ENCODE measurements at regions not wholly inside any gene's neighbourhood (a gene's known extent, or its start where the extent isn't known, plus 50 kb on each side); places are given as distances from the start of the nearest gene placed in this dataset.

DNA sequence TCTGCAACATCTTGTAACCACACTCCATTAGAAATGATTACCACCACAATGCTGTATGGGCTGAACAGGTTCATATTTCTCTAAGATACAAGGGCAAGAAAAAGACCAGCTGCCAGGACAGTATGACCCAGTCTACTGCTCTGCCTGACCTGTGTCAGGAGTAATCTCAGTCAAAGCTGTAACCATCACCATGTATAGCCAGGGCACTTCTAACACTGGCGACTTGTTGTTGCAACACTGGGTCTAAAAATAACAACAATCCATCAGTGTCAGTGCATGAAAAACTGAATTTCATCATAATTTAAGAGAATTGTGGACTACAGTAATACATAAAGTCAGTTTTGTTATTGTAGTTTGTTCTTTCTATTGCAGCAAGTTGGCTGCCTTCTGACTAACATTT, 738.6 kb upstream of the ADGRB3 start:
- H3K27me3 ChIP-seq (ENCODE audit: control insufficient read depth in 1 of 2, insufficient read depth in 2 of 2, low read length in 2 of 2) = no peaks in the 10 kb centered on the region

DNA sequence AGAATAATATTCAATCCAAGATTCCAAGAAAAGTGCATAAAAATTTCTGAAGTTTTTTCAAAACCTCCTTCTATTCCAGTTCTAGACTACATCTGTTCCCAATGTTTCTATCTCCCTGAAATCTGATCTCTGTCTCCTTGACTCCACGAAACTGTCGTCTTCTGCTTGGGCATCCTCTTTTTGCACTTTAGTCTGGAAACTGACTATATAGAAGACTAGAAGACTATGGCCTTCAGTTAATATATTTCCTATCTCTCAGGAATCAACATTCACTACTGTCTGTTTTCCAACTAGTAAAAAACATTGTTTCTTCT, 745.4 kb upstream of the ADGRB3 start:
- Histone ChIP-seq H3K9me3 (ENCODE audit: control insufficient read depth in 2 of 2, insufficient read depth in 1 of 2, low read depth in 1 of 2, low read length in 1 of 2) (peaks cover 5 to 8% of the 10 kb centered on the region in 2 donors), H3K4me1 (ENCODE audit: control insufficient read depth in 2 of 2, insufficient read depth in 2 of 2, low read length in 1 of 2) (no peaks in the 10 kb centered on the region), H3K4me3 (ENCODE audit: low read depth in 1 of 2, low read length in 2 of 2) (no peak overlapping the region), H3K27ac (ENCODE audit: low read depth in 2 of 2, low read length in 1 of 2) (no peak overlapping the region), H3K36me3 (ENCODE audit: control insufficient read depth in 2 of 2, insufficient read depth in 2 of 2, low read length in 1 of 2) (no peaks in the 10 kb centered on the region), H3K27me3 (ENCODE audit: control insufficient read depth in 1 of 2, insufficient read depth in 2 of 2, low read length in 2 of 2) (no peaks in the 10 kb centered on the region)
- 66 to 77% methylated on average over 2 of the region's 2 CpGs for WGBS, 2 donors

More for the DNA sequence above, 738.6 kb upstream of the ADGRB3 start:
- Histone ChIP-seq H3K4me3 (ENCODE audit: low read depth in 1 of 2, low read length in 2 of 2) (no peak overlapping the region), H3K27ac (ENCODE audit: low read depth in 2 of 2, low read length in 1 of 2) (no peak overlapping the region), H3K9me3 (ENCODE audit: control insufficient read depth in 2 of 2, insufficient read depth in 1 of 2, low read depth in 1 of 2, low read length in 1 of 2) (no peaks in the 10 kb centered on the region), H3K36me3 (ENCODE audit: control insufficient read depth in 2 of 2, insufficient read depth in 2 of 2, low read length in 1 of 2) (no peaks in the 10 kb centered on the region), H3K4me1 (ENCODE audit: control insufficient read depth in 2 of 2, insufficient read depth in 2 of 2, low read length in 1 of 2) (no peaks in the 10 kb centered on the region)
- WGBS, 2 donors = 24 to 28% methylated on average over 1 of the region's 1 CpG

DNA sequence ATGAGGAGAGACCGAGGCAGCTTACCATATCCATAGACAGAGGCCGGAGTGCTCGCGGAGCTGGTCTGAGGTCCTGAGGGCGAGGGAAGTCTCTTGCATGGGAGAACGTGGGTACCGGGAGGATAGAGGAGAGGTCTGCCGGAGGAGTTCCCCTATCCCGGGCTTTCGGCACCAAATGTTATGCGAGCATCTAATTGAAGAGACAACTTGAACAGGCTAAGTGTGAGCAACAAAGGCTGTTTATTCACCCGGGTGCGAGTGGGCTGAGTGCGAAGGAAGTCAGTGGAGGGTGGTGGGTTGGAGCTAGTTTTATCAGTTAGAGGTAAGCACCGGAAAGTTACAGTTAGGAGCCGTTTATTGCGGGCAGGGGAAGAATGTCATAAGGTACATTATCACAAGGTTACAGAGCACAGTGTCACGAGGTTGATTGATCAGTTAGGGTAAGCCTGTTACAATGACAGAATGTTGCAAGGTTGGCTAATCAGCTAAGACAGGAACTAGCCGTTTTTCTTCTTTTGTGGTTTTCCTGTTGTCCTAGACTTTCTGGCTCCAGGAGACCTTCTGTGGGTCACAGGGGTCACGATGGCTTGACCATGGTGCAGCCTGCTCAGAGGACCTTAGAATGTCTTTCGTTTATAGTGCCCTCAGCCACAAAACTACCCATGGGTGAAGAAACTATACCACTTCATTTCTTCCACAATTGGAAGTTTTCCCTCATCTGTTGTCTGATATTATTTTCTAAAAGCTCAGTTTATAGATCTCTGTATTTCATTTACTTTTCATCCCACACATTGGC, 746.0 kb upstream of the ADGRB3 start:
- Histone ChIP-seq H3K36me3 (ENCODE audit: control insufficient read depth in 2 of 2, insufficient read depth in 2 of 2, low read length in 1 of 2) (no peaks in the 10 kb centered on the region), H3K27ac (ENCODE audit: low read depth in 2 of 2, low read length in 1 of 2) (no peak overlapping the region), H3K4me3 (ENCODE audit: low read depth in 1 of 2, low read length in 2 of 2) (no peak overlapping the region), H3K27me3 (ENCODE audit: control insufficient read depth in 1 of 2, insufficient read depth in 2 of 2, low read length in 2 of 2) (no peaks in the 10 kb centered on the region), H3K9me3 (ENCODE audit: control insufficient read depth in 2 of 2, insufficient read depth in 1 of 2, low read depth in 1 of 2, low read length in 1 of 2) (peaks cover 5 to 8% of the 10 kb centered on the region in 2 donors), H3K4me1 (ENCODE audit: control insufficient read depth in 2 of 2, insufficient read depth in 2 of 2, low read length in 1 of 2) (no peaks in the 10 kb centered on the region)
- WGBS, 2 donors = 79 to 80% methylated on average over 21 of the region's 21 CpGs

DNA sequence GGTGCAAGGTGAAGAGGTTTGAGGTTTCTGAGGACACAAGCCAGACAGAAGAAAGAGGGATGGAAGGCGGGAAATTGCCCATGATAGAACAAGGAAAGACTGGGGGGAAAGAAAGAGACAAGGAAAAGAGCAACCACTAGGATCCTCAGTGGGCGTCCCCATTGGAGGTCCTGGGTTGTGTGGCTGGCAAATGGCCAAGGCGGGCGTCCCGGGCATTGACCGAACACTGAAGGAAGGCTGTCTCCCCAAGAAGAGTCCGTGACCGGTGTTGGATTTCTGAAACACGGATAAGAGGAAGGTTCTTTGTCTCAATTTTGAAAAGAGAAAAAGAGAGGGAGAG, 746.6 kb upstream of the ADGRB3 start:
- no peak overlapping the region for H3K4me3 ChIP-seq (ENCODE audit: low read depth in 1 of 2, low read length in 2 of 2)
- H3K36me3 ChIP-seq (ENCODE audit: control insufficient read depth in 2 of 2, insufficient read depth in 2 of 2, low read length in 1 of 2) = no peaks in the 10 kb centered on the region
- 84 to 92% methylated on average over 9 of the region's 9 CpGs for WGBS, 2 donors
- H3K27me3 ChIP-seq (ENCODE audit: control insufficient read depth in 1 of 2, insufficient read depth in 2 of 2, low read length in 2 of 2) = no peaks in the 10 kb centered on the region
- H3K27ac ChIP-seq (ENCODE audit: low read depth in 2 of 2, low read length in 1 of 2) = no peak overlapping the region
- H3K9me3 ChIP-seq (ENCODE audit: control insufficient read depth in 2 of 2, insufficient read depth in 1 of 2, low read depth in 1 of 2, low read length in 1 of 2) = peaks cover 5 to 8% of the 10 kb centered on the region in 2 donors
- H3K4me1 ChIP-seq (ENCODE audit: control insufficient read depth in 2 of 2, insufficient read depth in 2 of 2, low read length in 1 of 2) = no peaks in the 10 kb centered on the region

DNA sequence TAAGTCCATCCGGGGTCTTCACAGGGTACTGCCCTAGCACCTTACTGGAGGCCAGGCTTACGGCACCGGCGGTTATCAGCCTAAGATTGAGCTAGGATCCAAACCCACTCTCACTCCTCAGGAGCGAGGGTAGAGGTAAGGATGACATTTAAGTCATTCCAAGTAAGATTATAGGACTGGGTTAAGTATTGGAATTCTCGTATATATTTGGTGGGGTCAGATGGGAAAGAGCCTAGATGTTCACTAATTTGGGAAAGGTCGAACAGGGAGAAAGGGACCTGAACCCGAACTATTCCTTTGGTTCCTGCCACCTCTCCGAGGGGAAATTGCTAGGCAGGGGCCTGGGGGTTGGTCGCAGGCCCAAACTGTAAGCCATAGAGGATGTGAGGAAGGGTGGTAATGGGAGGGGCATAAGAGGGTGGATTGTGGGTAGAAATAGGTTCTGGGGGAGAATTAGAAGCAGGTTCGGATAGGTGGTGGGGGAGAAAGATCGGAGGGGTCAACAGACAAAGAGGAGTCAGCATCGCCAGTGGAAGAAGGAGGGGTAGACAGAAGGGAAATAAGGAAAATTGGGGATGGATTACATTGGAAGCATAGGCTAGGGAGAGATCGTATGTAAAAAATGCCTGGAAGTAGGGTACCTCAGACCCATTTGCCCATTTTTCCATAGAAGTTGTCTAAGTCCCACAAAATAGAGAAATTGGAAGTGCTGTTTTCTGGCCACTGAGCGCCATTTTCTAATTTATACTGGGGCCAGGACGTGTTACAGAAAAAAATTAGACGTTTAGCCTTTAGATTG, 747.1 kb upstream of the ADGRB3 start:
- Histone ChIP-seq H3K36me3 (ENCODE audit: control insufficient read depth in 2 of 2, insufficient read depth in 2 of 2, low read length in 1 of 2) (no peaks in the 10 kb centered on the region), H3K27me3 (ENCODE audit: control insufficient read depth in 1 of 2, insufficient read depth in 2 of 2, low read length in 2 of 2) (no peaks in the 10 kb centered on the region), H3K4me1 (ENCODE audit: control insufficient read depth in 2 of 2, insufficient read depth in 2 of 2, low read length in 1 of 2) (no peaks in the 10 kb centered on the region), H3K9me3 (ENCODE audit: control insufficient read depth in 2 of 2, insufficient read depth in 1 of 2, low read depth in 1 of 2, low read length in 1 of 2) (peaks cover 5 to 8% of the 10 kb centered on the region in 2 donors), H3K27ac (ENCODE audit: low read depth in 2 of 2, low read length in 1 of 2) (no peak overlapping the region), H3K4me3 (ENCODE audit: low read depth in 1 of 2, low read length in 2 of 2) (no peak overlapping the region)
- 89 to 91% methylated on average over 17 of the region's 17 CpGs for WGBS, 2 donors

DNA sequence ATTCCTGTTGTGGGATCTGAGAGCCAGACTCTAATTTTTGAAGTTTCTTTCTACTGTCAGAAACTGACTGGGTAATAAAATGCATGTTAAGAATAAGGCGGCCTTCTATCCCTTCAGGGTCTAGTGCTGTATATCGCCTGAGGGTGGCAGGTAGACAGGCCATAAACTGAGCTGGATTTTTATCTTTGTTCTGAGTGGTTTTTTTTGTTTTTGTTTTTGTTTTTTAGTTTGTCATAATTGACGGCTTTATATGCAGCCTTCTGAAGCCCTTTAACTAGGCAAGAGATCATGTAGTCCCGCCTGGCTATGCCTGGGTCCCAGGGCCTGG, 747.7 kb upstream of the ADGRB3 start:
- Histone ChIP-seq H3K27me3 (ENCODE audit: control insufficient read depth in 1 of 2, insufficient read depth in 2 of 2, low read length in 2 of 2) (no peaks in the 10 kb centered on the region), H3K36me3 (ENCODE audit: control insufficient read depth in 2 of 2, insufficient read depth in 2 of 2, low read length in 1 of 2) (no peaks in the 10 kb centered on the region), H3K4me3 (ENCODE audit: low read depth in 1 of 2, low read length in 2 of 2) (no peak overlapping the region), H3K27ac (ENCODE audit: low read depth in 2 of 2, low read length in 1 of 2) (no peak overlapping the region), H3K4me1 (ENCODE audit: control insufficient read depth in 2 of 2, insufficient read depth in 2 of 2, low read length in 1 of 2) (no peaks in the 10 kb centered on the region), H3K9me3 (ENCODE audit: control insufficient read depth in 2 of 2, insufficient read depth in 1 of 2, low read depth in 1 of 2, low read length in 1 of 2) (peaks cover 5 to 8% of the 10 kb centered on the region in 2 donors)
- 94 to 95% methylated on average over 4 of the region's 4 CpGs for WGBS, 2 donors

DNA sequence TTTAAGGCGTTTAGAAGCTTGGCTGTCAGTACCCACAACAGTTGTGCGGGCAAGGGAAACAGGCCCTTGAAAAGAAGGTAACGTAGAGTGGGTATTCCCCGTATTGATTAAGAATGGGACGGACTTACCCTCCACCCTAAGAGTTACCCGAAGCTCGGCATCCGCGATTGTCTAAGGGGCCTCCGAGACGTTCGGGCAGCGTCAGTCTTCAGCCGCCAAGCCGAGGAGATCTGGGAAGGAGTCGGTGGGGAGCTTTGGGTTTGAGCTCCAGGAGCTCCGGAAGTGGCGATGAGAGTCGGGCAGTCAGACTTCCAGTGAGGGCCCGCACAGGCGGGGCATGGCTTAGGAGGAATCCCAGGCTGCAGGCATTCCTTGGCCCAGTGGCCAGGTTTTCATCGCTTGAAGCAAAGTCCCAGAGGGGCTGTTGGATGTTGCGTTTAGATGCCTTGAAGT, 748.2 kb upstream of the ADGRB3 start:
- Histone ChIP-seq H3K9me3 (ENCODE audit: control insufficient read depth in 2 of 2, insufficient read depth in 1 of 2, low read depth in 1 of 2, low read length in 1 of 2) (peaks cover 5 to 8% of the 10 kb centered on the region in 2 donors), H3K4me1 (ENCODE audit: control insufficient read depth in 2 of 2, insufficient read depth in 2 of 2, low read length in 1 of 2) (no peaks in the 10 kb centered on the region), H3K36me3 (ENCODE audit: control insufficient read depth in 2 of 2, insufficient read depth in 2 of 2, low read length in 1 of 2) (no peaks in the 10 kb centered on the region), H3K27me3 (ENCODE audit: control insufficient read depth in 1 of 2, insufficient read depth in 2 of 2, low read length in 2 of 2) (no peaks in the 10 kb centered on the region), H3K4me3 (ENCODE audit: low read depth in 1 of 2, low read length in 2 of 2) (no peak overlapping the region), H3K27ac (ENCODE audit: low read depth in 2 of 2, low read length in 1 of 2) (no peak overlapping the region)
- 93 to 94% methylated on average over 23 of the region's 23 CpGs for WGBS, 2 donors

DNA sequence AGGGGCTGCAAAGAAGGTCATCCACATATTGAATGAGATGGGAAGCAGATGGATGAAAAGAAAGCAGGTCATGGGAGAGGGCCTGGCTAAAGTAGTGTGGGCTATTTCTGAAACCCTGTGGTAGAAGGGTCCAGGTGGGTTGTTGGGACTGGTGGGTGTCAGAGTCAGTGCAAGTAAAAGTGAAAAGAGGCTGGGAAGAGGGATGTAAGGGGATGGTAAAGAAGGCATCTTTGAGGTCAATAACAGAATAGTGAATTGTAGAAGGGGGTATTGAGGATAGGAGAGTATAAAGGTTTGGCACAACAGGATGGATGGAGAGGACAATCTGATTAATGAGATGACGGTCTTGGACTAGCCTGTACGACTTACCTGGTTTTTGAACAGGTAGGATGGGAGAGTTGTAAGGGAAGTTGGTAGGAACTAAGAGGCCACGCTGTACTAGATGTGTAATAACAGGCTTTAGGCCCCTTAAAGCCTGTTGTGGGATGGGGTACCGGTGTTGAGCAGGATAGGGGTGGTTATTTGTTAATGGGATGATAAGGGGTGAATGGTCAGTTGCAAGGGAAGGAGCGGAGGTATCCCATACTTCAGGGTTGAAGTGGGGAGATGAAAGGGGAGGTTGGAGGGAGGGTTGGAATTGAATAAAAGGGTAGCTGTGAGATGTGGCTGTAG, 748.9 kb upstream of the ADGRB3 start:
- Histone ChIP-seq H3K9me3 (ENCODE audit: control insufficient read depth in 2 of 2, insufficient read depth in 1 of 2, low read depth in 1 of 2, low read length in 1 of 2) (peaks cover 5 to 8% of the 10 kb centered on the region in 2 donors), H3K4me3 (ENCODE audit: low read depth in 1 of 2, low read length in 2 of 2) (no peak overlapping the region), H3K36me3 (ENCODE audit: control insufficient read depth in 2 of 2, insufficient read depth in 2 of 2, low read length in 1 of 2) (no peaks in the 10 kb centered on the region), H3K27ac (ENCODE audit: low read depth in 2 of 2, low read length in 1 of 2) (no peak overlapping the region), H3K27me3 (ENCODE audit: control insufficient read depth in 1 of 2, insufficient read depth in 2 of 2, low read length in 2 of 2) (no peaks in the 10 kb centered on the region), H3K4me1 (ENCODE audit: control insufficient read depth in 2 of 2, insufficient read depth in 2 of 2, low read length in 1 of 2) (no peaks in the 10 kb centered on the region)
- WGBS, 2 donors = 79 to 91% methylated on average over 5 of the region's 5 CpGs

DNA sequence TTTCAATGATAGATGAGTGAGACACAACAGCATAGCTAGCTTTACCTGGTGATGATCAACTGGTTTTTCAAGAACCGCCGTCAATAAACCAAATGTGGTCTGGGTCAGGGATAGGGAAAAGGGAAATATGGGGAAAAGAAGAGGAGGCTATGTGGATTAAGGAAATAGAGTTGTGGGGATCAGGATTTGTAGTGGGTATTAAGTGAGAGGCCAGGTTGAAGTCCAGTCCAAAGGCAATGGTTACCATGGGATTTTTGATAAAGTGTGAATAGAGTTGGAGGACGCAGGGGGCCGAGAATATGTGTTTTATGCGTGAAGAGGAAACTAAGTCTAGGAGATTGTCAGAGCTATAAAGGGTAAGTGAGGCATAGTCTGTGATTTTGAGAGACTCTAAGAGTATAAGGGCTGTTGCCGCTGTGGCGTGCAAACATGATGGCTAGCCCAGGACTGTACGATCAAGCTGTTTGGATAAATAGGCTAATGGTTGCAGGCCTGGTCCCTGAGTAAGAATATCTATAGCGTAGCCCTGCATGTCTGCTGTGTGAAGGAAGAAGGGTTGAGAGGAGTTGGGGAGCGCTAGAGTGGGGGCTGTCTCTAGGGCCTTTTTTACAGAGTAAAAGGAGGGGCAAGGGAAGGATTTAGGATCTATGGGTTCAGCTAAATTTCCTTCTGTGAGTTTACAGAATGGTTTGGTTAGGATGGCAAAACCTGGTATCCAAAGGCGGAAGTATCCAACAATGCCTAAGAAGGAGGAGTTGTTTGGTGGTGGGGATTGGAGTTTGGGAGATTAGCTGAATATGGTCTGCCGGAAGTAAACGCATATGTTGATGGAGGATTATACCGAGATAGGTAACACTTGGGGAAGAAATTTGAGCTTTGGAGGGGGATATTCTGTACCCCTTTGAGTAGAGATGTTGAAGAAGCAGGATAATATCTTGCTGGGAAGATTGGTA, 749.7 kb upstream of the ADGRB3 start:
- no peaks in the 10 kb centered on the region for H3K36me3 ChIP-seq (ENCODE audit: control insufficient read depth in 2 of 2, insufficient read depth in 2 of 2, low read length in 1 of 2)
- peaks cover 5 to 8% of the 10 kb centered on the region in 2 donors for H3K9me3 ChIP-seq (ENCODE audit: control insufficient read depth in 2 of 2, insufficient read depth in 1 of 2, low read depth in 1 of 2, low read length in 1 of 2)
- no peaks in the 10 kb centered on the region for H3K4me1 ChIP-seq (ENCODE audit: control insufficient read depth in 2 of 2, insufficient read depth in 2 of 2, low read length in 1 of 2)
- 92 to 93% methylated on average over 14 of the region's 14 CpGs for WGBS, 2 donors
- no peaks in the 10 kb centered on the region for H3K27me3 ChIP-seq (ENCODE audit: control insufficient read depth in 1 of 2, insufficient read depth in 2 of 2, low read length in 2 of 2)
- H3K27ac ChIP-seq (ENCODE audit: low read depth in 2 of 2, low read length in 1 of 2) = no peak overlapping the region
- no peak overlapping the region for H3K4me3 ChIP-seq (ENCODE audit: low read depth in 1 of 2, low read length in 2 of 2)

Measured in esophagus (tissue), 2 donors.